Fibroblast of mammary gland (primary cell): ENCODE measurements at regions not wholly inside any gene's neighbourhood (a gene's known extent, or its start where the extent isn't known, plus 50 kb on each side); places are given as distances from the start of the nearest gene placed in this dataset.

Experiments
- DNase-seq: peaks from one replicate; pipeline ENCODE4 v3.0.0-alpha.2; 2010; ENCODE audit warnings: low read depth
- H3K4me3 ChIP-seq: 2 replicates; pipeline ENCODE4 v1.5.1; 2011; ENCODE audit warnings: low read depth, mild to moderate bottlenecking, low read length, moderate library complexity; ENCODE audit not compliant: control insufficient read depth
- TF ChIP-seq, protein P1 (sequence below): conservative IDR thresholded peaks from 2 replicates; pipeline ENCODE4 v1.5.1; 2011; ENCODE audit warnings: low read depth, low read length, inconsistent platforms; ENCODE audit not compliant: control insufficient read depth, insufficient read depth

DNA sequence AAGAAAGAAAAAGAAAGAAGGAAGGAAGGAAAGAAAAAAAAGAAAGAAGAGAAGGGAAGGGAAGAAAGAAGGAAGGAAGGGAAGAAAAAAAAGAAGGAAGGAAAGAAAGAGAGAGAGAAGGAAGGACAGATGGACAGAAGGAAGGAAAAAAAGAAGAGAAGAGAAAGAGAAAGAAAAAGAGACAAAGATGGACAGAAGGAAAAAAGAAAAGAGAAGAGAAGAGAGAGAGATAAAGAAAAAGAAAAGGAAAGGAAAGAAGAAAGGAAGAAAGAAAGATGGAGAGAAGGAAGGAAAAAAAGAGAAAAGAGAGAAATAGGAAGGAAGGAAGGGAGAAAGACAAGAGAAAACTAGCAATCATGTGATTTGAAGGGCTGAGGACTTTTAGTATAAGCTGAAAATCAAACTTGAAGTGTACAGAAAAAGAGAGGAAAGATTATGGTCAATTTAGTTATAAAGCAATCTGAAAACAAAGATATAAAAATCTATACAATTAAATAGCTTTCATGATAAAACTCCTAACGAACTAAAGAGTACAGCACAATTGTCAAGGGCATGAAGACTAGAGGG lies 115.3 kb downstream of the LTN1 start:
- TF ChIP-seq, protein P1, sequence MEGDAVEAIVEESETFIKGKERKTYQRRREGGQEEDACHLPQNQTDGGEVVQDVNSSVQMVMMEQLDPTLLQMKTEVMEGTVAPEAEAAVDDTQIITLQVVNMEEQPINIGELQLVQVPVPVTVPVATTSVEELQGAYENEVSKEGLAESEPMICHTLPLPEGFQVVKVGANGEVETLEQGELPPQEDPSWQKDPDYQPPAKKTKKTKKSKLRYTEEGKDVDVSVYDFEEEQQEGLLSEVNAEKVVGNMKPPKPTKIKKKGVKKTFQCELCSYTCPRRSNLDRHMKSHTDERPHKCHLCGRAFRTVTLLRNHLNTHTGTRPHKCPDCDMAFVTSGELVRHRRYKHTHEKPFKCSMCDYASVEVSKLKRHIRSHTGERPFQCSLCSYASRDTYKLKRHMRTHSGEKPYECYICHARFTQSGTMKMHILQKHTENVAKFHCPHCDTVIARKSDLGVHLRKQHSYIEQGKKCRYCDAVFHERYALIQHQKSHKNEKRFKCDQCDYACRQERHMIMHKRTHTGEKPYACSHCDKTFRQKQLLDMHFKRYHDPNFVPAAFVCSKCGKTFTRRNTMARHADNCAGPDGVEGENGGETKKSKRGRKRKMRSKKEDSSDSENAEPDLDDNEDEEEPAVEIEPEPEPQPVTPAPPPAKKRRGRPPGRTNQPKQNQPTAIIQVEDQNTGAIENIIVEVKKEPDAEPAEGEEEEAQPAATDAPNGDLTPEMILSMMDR: no peak
- no peak overlapping the region for H3K4me3 ChIP-seq
- no peak for DNase-seq

DNA sequence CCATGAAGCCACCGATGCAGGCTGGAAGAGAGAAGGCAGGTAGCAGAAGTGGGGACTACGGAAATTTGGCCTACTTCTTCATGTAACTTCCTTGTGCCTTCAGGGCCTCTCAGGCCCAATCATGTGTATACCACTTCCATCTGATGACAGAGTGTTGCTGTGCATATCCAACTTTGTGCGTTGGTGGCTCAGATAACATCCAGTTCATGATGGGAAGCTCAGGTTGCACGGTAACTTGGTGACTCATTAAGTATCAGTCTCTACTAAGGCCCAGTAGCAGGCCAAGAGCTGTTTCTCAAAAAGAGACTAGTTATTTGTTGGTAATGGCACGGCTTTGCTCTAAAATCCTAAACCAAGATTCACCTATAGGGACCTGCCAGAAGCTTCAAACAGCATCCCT lies 117.6 kb downstream of the LTN1 start:
- TF ChIP-seq, protein P1: no peak
- H3K4me3 ChIP-seq: no peak overlapping the region
- DNase-seq: no peak

DNA sequence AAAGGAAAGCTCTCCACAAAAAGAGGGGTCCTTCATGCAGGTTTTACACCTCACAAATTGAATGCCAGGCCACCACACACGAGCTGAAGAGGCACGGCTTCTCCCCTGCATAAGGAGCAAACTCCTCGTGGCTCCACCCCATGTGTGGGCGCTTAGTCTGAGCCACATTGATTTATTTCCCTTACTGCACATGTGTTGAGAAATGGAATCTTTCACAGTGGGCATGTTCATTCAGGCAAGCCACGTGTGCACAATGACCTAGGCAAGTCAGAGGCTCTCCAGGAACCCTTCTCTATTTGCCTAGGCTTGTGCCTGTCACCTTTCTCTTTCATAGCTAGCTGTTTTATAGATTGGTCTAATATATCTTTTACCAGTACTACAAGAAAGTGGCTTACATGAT lies 120.5 kb downstream of the LTN1 start:
- peak; percentile 62 for DNase-seq
- no peak overlapping the region for H3K4me3 ChIP-seq
- TF ChIP-seq, protein P1: no peak

DNA sequence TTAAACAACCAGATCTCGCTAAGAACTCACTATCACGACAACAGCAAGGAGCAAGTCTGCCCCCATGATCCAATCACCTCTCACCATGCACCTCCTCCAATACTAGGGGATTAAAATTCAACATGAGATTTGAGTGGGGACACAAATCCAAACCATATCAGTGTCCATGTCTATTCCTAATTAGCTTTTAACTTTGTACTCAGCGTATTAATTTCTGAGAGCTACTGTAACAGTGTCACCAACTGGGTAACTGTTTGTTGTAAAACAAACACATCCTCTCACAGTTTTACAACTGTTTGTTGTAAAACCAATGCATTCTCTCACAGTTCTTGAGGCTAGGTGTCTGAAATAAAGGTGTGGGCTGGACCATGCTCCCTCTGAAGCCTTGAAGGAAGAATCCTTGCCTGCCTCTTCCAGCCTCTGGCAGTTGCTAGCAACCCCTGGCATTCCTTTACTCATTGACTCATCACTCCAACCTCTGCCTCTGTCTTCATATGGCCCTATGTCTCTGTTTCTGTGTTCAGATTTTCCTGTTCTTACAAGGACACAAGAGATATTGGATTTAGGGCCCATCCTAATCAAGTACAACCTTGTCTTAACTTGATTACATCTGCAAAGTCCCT lies 121.2 kb downstream of the LTN1 start:
- H3K4me3 ChIP-seq: no peak overlapping the region
- DNase-seq: peak; percentile 51
- TF ChIP-seq, protein P1: no peak

DNA sequence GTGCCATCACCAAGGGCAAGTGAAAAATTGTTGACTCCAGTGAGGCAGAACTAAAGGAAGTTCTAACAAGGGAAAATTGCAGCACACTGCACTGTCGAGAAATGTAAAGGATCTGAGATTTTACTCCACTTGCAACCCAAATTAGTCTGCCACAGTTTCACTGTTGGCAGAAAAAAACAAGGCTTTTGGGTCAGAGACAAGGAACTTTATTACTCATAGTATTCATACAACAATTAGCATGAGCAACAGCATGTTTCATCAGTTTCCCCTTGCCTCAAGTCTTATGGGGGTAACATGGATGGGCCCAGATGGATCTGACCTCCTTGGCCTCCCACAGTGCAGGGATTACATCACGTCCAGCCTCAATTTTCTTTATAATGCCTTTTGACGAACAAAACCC lies 125.3 kb downstream of the LTN1 start:
- H3K4me3 ChIP-seq: no peak overlapping the region
- TF ChIP-seq, protein P1: no peak
- DNase-seq: peak; percentile 56

DNA sequence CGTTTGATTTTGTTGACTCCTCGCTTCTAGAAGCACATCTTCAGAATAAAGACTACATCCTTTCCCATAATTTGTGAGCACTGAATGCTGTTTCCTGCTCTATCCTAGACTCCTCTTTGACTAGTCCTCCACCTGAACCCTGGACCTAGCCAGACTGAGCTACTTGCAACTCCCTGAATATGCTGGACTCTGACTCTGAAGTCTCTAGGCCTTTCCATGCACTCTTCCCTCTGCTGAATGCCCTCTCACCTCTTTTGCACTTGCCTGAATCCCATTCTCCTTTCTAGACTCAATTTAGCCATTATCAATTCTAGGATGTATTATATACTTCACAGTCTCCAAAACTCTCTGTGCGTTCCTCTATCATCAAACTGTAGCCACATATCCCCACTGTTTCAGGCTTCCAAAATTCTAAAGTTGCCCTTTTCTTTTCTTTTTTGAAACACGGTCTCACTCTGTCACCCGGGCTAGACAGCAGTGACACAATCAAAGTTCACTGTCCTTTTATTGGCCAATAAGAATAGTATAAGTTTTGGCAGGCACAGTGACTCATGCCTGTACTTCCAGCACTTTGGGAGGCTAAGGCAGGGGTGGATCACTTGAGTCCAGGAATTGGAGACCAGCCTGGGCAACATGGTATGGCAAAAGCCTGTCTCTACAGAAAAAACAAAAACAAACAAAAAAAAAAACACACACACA lies 127.0 kb downstream of the LTN1 start:
- TF ChIP-seq, protein P1: no peak
- DNase-seq: no peak
- no peak overlapping the region for H3K4me3 ChIP-seq
